Right lobe of liver (tissue), 6 donors: ENCODE measurements at regions not wholly inside any gene's neighbourhood (a gene's known extent, or its start where the extent isn't known, plus 50 kb on each side); places are given as distances from the start of the nearest gene placed in this dataset.

Source experiments
- ATAC-seq, 4 donors: fragments of 200-7000 bp; cut with Tn5 transposase; one replicate each; pipeline ENCODE4 v1.9.1; 2020; ENCODE audit warnings: mild to moderate bottlenecking in 4 of 4, moderate library complexity in 4 of 4
- DNase-seq, 3 donors: peaks; one replicate each; pipeline ENCODE4 v3.0.0-alpha.2; 2020
- H3K27ac ChIP-seq, 3 donors: fragments of 200-600 bp; one replicate each; pipeline ENCODE4 v1.8.0; 2022
- H3K27me3 ChIP-seq, 2 donors: fragments of 200-600 bp; one replicate each; pipeline ENCODE4 v1.8.0; 2022
- H3K36me3 ChIP-seq, 4 donors: fragments of 200-600 bp; sonication (generic) in 1 of 4; one replicate each; pipeline versions ENCODE4 v1.5.1 to v1.8.0; 2017 to 2022; ENCODE audit warnings: control low read depth in 1 of 4
- H3K4me1 ChIP-seq, 4 donors: fragments of 200-600 bp; sonication (generic) in 1 of 4; one replicate each; pipeline versions ENCODE4 v1.5.1 to v1.8.0; 2017 to 2022; ENCODE audit warnings: control low read depth in 1 of 4
- H3K4me3 ChIP-seq, 3 donors: fragments of 200-600 bp; one replicate each; pipeline ENCODE4 v1.8.0; 2022
- H3K9me3 ChIP-seq, 4 donors: fragments of 200-600 bp; sonication (generic) in 1 of 4; one replicate each; pipeline versions ENCODE4 v1.5.1 to v1.8.0; 2017 to 2022; ENCODE audit warnings: control low read depth in 1 of 4
- CTCF ChIP-seq, 4 donors: fragments of 200-600 bp in 3 of 4; fragments of 450-650 bp in 1 of 4; IDR thresholded peaks; one replicate each; pipeline versions ENCODE4 v1.5.1 to v1.8.0; 2016 to 2022; ENCODE audit warnings: antibody characterized with exemption in 4 of 4, mild to moderate bottlenecking in 2 of 4
- POLR2A ChIP-seq: fragments of 450-650 bp; IDR thresholded peaks from one replicate; pipeline ENCODE4 v1.6.1; 2017; ENCODE audit warnings: antibody characterized with exemption, mild to moderate bottlenecking
- WGBS: methylation state at CpG from one replicate; pipeline ENCODE4 v1.1.6; 2018; ENCODE audit warnings: low coverage, low lambda C conversion rate; ENCODE audit not compliant: insufficient coverage; ENCODE audit errors: missing lambda C conversion rate; 5-methylcytosine and 5-hydroxymethylcytosine counted together
- intact Hi-C, 2 donors: fragments of 100-400 bp; cut with DNase I; formaldehyde crosslinking; loops; one replicate each; pipeline versions ENCODE4 v1.11.2 to v1.14.1; 2022
- donor health status: DM: no; HTN: yes; CAD: no.
- donor health status: DM: no; HTN: no; CAD: no.
- donor health status: DM: no; HTN: no; CAD: no.
- donor health status: DM: no; HTN: yes; CAD: no.
- donor health status: DM: no; HTN: yes; CAD: no.

- H3K4me3 ChIP-seq = no peak overlapping the region
- no peak for DNase-seq
Measured at GRCh38 chr6:21710908-21711627, 117.5 kb downstream of the SOX4 start.

GRCh38 chr6:21712213-21712612, 118.7 kb downstream of the SOX4 start:
- Histone ChIP-seq H3K9me3 (no peaks in the 10 kb centered on the region), H3K4me1 (peaks cover 0 to 9% (median 0%) of the 10 kb centered on the region in 4 donors), H3K27me3 (no peaks in the 10 kb centered on the region), H3K36me3 (no peaks in the 10 kb centered on the region), H3K27ac (no peak overlapping the region), H3K4me3 (no peak overlapping the region)
- intact Hi-C loops = no loop called here
- 13% methylated on average over 2 of the region's 4 CpGs for WGBS
- no peak for TF ChIP-seq POLR2A
- no peak for TF ChIP-seq CTCF (IDR thresholded peaks at IDR 0.05)
- ATAC-seq (peak in 2 of 4 donors; percentile 59 to 81), DNase-seq (no peak)

More at GRCh38 chr6:21710908-21711627, 117.5 kb downstream of the SOX4 start:
- Histone ChIP-seq H3K27ac (no peak overlapping the region), H3K4me1 (peaks cover 0 to 9% (median 0%) of the 10 kb centered on the region in 4 donors), H3K9me3 (no peaks in the 10 kb centered on the region), H3K36me3 (no peaks in the 10 kb centered on the region), H3K27me3 (no peaks in the 10 kb centered on the region)
- 41% methylated on average over 7 of the region's 7 CpGs for WGBS
- TF ChIP-seq POLR2A (no peak), CTCF (IDR thresholded peaks at IDR 0.05) (no peak)
- no peak for ATAC-seq
- intact Hi-C loops = no loop called here

- TF ChIP-seq POLR2A = no peak
- TF ChIP-seq CTCF (IDR thresholded peaks at IDR 0.05) = no peak
- 50% methylated on average over 2 of the region's 2 CpGs for WGBS
- Histone ChIP-seq H3K4me1 (peaks cover 0 to 9% (median 0%) of the 10 kb centered on the region in 4 donors), H3K27me3 (no peaks in the 10 kb centered on the region), H3K4me3 (no peak overlapping the region), H3K36me3 (no peaks in the 10 kb centered on the region), H3K9me3 (no peaks in the 10 kb centered on the region), H3K27ac (no peak overlapping the region)
- peak in 1 of 4 donors; percentile 19 for ATAC-seq
- intact Hi-C loops = no loop called here
- DNase-seq = no peak
Measured at GRCh38 chr6:21713481-21713880, 119.9 kb downstream of the SOX4 start.

GRCh38 chr6:21715180-21715579, 121.6 kb downstream of the SOX4 start:
- Histone ChIP-seq H3K27ac (no peak overlapping the region), H3K4me1 (peaks cover 0 to 9% (median 0%) of the 10 kb centered on the region in 4 donors), H3K9me3 (no peaks in the 10 kb centered on the region), H3K4me3 (no peak overlapping the region), H3K36me3 (no peaks in the 10 kb centered on the region), H3K27me3 (no peaks in the 10 kb centered on the region)
- WGBS = 83% methylated on average over 3 of the region's 5 CpGs
- ATAC-seq = no peak
- TF ChIP-seq POLR2A = no peak
- TF ChIP-seq CTCF (IDR thresholded peaks at IDR 0.05) = no peak
- DNase-seq = no peak
- intact Hi-C loops = no loop called here
